ENCODE measurements at regions not wholly inside any gene's neighbourhood (a gene's known extent, or its start where the extent isn't known, plus 50 kb on each side); places are given as distances from the start of the nearest gene placed in this dataset.
"Not testable (repeated sequence)": the region's sequence is repeated elsewhere in the genome, so short reads cannot be mapped to it uniquely, and the experiment has no call there.

DNA sequence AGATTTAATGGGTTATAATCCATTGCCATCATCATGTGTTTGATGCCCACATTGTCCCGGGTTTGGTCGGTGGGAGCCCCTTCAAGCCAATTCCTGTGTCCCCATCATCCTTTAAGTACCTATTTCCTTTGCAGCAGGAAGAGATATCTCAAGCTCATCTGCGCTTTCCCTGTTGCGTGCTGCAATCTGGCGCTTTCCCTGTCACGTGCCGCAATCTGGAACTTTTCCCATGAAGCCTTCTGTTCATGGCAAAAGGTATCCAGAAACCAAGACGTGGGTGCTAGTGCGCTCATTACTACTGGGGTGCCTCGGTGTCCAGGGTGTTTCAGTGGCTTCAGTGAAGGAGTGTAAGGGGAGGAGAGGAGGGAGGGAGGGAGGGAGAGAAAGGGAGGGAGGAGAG lies 174.6 kb upstream of the ZNF469 start (continued):
- TF ChIP-seq, protein P1, sequence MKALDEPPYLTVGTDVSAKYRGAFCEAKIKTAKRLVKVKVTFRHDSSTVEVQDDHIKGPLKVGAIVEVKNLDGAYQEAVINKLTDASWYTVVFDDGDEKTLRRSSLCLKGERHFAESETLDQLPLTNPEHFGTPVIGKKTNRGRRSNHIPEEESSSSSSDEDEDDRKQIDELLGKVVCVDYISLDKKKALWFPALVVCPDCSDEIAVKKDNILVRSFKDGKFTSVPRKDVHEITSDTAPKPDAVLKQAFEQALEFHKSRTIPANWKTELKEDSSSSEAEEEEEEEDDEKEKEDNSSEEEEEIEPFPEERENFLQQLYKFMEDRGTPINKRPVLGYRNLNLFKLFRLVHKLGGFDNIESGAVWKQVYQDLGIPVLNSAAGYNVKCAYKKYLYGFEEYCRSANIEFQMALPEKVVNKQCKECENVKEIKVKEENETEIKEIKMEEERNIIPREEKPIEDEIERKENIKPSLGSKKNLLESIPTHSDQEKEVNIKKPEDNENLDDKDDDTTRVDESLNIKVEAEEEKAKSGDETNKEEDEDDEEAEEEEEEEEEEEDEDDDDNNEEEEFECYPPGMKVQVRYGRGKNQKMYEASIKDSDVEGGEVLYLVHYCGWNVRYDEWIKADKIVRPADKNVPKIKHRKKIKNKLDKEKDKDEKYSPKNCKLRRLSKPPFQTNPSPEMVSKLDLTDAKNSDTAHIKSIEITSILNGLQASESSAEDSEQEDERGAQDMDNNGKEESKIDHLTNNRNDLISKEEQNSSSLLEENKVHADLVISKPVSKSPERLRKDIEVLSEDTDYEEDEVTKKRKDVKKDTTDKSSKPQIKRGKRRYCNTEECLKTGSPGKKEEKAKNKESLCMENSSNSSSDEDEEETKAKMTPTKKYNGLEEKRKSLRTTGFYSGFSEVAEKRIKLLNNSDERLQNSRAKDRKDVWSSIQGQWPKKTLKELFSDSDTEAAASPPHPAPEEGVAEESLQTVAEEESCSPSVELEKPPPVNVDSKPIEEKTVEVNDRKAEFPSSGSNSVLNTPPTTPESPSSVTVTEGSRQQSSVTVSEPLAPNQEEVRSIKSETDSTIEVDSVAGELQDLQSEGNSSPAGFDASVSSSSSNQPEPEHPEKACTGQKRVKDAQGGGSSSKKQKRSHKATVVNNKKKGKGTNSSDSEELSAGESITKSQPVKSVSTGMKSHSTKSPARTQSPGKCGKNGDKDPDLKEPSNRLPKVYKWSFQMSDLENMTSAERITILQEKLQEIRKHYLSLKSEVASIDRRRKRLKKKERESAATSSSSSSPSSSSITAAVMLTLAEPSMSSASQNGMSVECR (CRISPR knock-in tag; IDR thresholded peaks at IDR 0.05; ENCODE audit: borderline replicate concordance): no peak
- TF ChIP-seq, protein P2, sequence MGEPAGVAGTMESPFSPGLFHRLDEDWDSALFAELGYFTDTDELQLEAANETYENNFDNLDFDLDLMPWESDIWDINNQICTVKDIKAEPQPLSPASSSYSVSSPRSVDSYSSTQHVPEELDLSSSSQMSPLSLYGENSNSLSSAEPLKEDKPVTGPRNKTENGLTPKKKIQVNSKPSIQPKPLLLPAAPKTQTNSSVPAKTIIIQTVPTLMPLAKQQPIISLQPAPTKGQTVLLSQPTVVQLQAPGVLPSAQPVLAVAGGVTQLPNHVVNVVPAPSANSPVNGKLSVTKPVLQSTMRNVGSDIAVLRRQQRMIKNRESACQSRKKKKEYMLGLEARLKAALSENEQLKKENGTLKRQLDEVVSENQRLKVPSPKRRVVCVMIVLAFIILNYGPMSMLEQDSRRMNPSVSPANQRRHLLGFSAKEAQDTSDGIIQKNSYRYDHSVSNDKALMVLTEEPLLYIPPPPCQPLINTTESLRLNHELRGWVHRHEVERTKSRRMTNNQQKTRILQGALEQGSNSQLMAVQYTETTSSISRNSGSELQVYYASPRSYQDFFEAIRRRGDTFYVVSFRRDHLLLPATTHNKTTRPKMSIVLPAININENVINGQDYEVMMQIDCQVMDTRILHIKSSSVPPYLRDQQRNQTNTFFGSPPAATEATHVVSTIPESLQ (CRISPR knock-in tag; IDR thresholded peaks at IDR 0.05): no peak
- TF ChIP-seq NR1H2 (CRISPR knock-in tag; IDR thresholded peaks at IDR 0.05) (no peak), RELA (CRISPR knock-in tag; IDR thresholded peaks at IDR 0.05; ENCODE audit: borderline replicate concordance) (no peak), PRRX2 (CRISPR knock-in tag; IDR thresholded peaks at IDR 0.05) (no peak)
- TF ChIP-seq, protein P3, sequence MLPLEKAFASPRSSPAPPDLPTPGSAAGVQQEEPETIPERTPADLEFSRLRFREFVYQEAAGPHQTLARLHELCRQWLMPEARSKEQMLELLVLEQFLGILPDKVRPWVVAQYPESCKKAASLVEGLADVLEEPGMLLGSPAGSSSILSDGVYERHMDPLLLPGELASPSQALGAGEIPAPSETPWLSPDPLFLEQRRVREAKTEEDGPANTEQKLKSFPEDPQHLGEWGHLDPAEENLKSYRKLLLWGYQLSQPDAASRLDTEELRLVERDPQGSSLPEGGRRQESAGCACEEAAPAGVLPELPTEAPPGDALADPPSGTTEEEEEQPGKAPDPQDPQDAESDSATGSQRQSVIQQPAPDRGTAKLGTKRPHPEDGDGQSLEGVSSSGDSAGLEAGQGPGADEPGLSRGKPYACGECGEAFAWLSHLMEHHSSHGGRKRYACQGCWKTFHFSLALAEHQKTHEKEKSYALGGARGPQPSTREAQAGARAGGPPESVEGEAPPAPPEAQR (CRISPR knock-in tag; IDR thresholded peaks at IDR 0.05): no peak

GRCh38 chr16:88208776-88209175 lies 174.0 kb upstream of the ZNF469 start:
- DNase-seq (ENCODE audit: low spot score); H3K4me3 Mint-ChIP-seq; ATAC-seq; CTCF ChIA-PET; H3K4me1 Mint-ChIP-seq; H3K36me3 Mint-ChIP-seq; H3K27me3 Mint-ChIP-seq (ENCODE audit: low read depth); POLR2A ChIA-PET; H3K27ac Mint-ChIP-seq: not testable (repeated sequence)
- peaks cover 26% of the 10 kb centered on the region for H3K9me3 Mint-ChIP-seq

- H3K4me3 Mint-ChIP-seq; H3K36me3 Mint-ChIP-seq; CTCF ChIA-PET; POLR2A ChIA-PET; ATAC-seq; H3K4me1 Mint-ChIP-seq; H3K27ac Mint-ChIP-seq; DNase-seq (ENCODE audit: low spot score); H3K27me3 Mint-ChIP-seq (ENCODE audit: low read depth): not testable (repeated sequence)
- H3K9me3 Mint-ChIP-seq: peaks cover 26% of the 10 kb centered on the region
Observed at GRCh38 chr16:88209579-88209978, 173.2 kb upstream of the ZNF469 start.

DNA sequence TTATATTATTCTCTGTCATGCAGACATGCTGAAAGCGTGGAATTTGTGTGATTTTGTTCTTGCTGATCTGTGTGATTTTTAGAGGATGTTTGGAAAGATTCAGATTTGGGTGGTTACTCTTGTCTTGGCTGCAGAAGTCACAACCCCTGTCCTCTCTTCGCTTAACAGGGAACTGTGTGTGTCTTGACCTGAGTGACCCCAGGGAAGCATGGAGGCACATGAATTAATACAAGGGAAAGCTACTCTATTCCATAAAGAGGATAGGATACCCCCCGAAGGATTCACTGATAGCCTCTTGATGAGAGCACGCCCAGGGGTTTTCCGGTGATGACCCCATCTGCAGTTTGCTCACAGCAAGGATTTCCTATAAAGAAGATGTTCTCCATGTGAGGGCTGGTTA lies 168.8 kb upstream of the ZNF469 start:
- H3K27me3 Mint-ChIP-seq (ENCODE audit: low read depth); H3K4me1 Mint-ChIP-seq; DNase-seq (ENCODE audit: low spot score); ATAC-seq; POLR2A ChIA-PET; H3K4me3 Mint-ChIP-seq; H3K27ac Mint-ChIP-seq; CTCF ChIA-PET: not testable (repeated sequence)
- H3K36me3 Mint-ChIP-seq: peaks cover 13% of the 10 kb centered on the region
- peaks cover 41% of the 10 kb centered on the region for H3K9me3 Mint-ChIP-seq

GRCh38 chr16:88221001-88221761 lies 161.6 kb upstream of the ZNF469 start:
- CTCF ChIA-PET, H3K4me1 Mint-ChIP-seq, POLR2A ChIA-PET: not testable (repeated sequence)

GRCh38 chr16:88223696-88224095 lies 159.1 kb upstream of the ZNF469 start:
- POLR2A ChIA-PET; H3K27me3 Mint-ChIP-seq (ENCODE audit: low read depth); ATAC-seq; H3K9me3 Mint-ChIP-seq; H3K27ac Mint-ChIP-seq; DNase-seq (ENCODE audit: low spot score); H3K36me3 Mint-ChIP-seq; H3K4me3 Mint-ChIP-seq; H3K4me1 Mint-ChIP-seq; CTCF ChIA-PET: not testable (repeated sequence)

More at GRCh38 chr16:88221001-88221761, 161.6 kb upstream of the ZNF469 start:
- H3K9me3 Mint-ChIP-seq: peaks cover 15% of the 10 kb centered on the region
- H3K27me3 Mint-ChIP-seq (ENCODE audit: low read depth); H3K4me3 Mint-ChIP-seq; H3K27ac Mint-ChIP-seq; DNase-seq (ENCODE audit: low spot score); H3K36me3 Mint-ChIP-seq; ATAC-seq: not testable (repeated sequence)

- H3K4me1 Mint-ChIP-seq; H3K9me3 Mint-ChIP-seq; H3K4me3 Mint-ChIP-seq; H3K27me3 Mint-ChIP-seq (ENCODE audit: low read depth); POLR2A ChIA-PET; CTCF ChIA-PET; DNase-seq (ENCODE audit: low spot score); H3K27ac Mint-ChIP-seq; H3K36me3 Mint-ChIP-seq; ATAC-seq: not testable (repeated sequence)
Observed at GRCh38 chr16:88224131-88224898, 158.4 kb upstream of the ZNF469 start.

DNA sequence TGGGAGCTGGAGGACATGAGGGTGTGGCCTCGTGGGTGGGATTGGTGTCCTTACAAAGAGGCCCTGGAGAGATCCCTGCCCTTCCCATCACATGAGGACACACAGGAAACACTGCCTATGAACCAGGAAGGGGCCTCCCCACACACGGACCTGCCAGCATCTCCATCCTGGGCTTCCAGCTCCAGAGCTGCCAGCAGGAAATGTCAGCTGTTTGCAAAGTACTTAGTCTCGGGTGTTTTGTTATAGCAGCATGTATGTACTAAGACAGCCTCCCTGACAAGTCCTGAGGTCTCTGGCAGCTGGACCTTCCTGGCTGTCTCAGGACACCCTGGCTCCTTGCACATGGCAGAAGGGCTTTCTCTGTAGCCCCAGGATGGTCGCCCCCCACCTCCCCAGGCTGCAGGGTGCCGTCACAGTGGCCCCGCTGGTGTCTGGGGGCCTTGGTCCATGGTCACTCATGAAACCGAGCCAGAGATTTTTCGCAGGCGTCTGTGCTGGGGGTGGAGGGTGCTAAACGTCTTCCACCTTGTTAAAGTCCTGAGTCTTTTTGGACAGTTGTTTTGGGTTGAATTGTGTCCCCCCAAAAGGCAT lies 157.0 kb upstream of the ZNF469 start:
- H3K36me3 Mint-ChIP-seq; H3K27ac Mint-ChIP-seq; H3K4me1 Mint-ChIP-seq; POLR2A ChIA-PET; CTCF ChIA-PET; H3K27me3 Mint-ChIP-seq (ENCODE audit: low read depth); H3K9me3 Mint-ChIP-seq; ATAC-seq; DNase-seq (ENCODE audit: low spot score); H3K4me3 Mint-ChIP-seq: not testable (repeated sequence)

Data from WTC11 (cell line).